HEK293 (cell line): ENCODE measurements at regions not wholly inside any gene's neighbourhood (a gene's known extent, or its start where the extent isn't known, plus 50 kb on each side); places are given as distances from the start of the nearest gene placed in this dataset.
A peak's percentile ranks its signal among the peaks of the same experiment; 100 is the strongest.

Experiments used
- CTCF ChIA-PET: fragments of 350-600 bp; formaldehyde crosslinking; extraction: SDS; loops from one replicate; lab custom pipeline; 2021; ENCODE audit warnings: antibody characterized with exemption; lab: Yijun Ruan, JAX
- POLR2A ChIA-PET: fragments of 300-600 bp; formaldehyde crosslinking; extraction: SDS; loops from one replicate; lab custom pipeline; 2020; ENCODE audit warnings: antibody characterized with exemption, inconsistent platforms; lab: Yijun Ruan, JAX
- H3K27ac ChIP-seq: fragments of 200-500 bp; sonication (Bioruptor generic); 2 replicates; pipeline ENCODE4 v1.5.1; 2014; ENCODE audit warnings: low read depth, low read length, control low read depth, inconsistent platforms; ENCODE audit errors: extremely low read depth
- H3K36me3 ChIP-seq, 2 experiments: fragments of 200-500 bp in 1 of 2; sonication (Bioruptor generic) in 1 of 2; 1 replicate in 1 of 2; 2 replicates in 1 of 2; pipeline ENCODE4 v1.5.1; 2014 to 2017; ENCODE audit warnings: inconsistent platforms in 2 of 2, low read length in 2 of 2; ENCODE audit not compliant: control insufficient read depth in 2 of 2, insufficient read depth in 1 of 2
- H3K4me1 ChIP-seq: fragments of 200-500 bp; sonication (Bioruptor generic); 2 replicates; pipeline ENCODE4 v1.5.1; 2014; ENCODE audit warnings: mild to moderate bottlenecking, low read length, inconsistent platforms; ENCODE audit not compliant: control insufficient read depth, insufficient read depth
- H3K4me3 ChIP-seq: 2 replicates; pipeline ENCODE4 v1.5.1; 2011; ENCODE audit warnings: low read depth, mild to moderate bottlenecking, control low read depth, low read length, moderate library complexity
- H3K9me3 ChIP-seq: fragments of 200-500 bp; sonication (Bioruptor generic); 2 replicates; pipeline ENCODE4 v1.5.1; 2014; ENCODE audit warnings: low read depth, low read length, inconsistent platforms; ENCODE audit not compliant: control insufficient read depth, insufficient read depth
- FEZF1 ChIP-seq: fragments of 450-650 bp; formaldehyde crosslinking; IDR thresholded peaks from 2 replicates; pipeline ENCODE4 v1.5.1; 2016; ENCODE audit warnings: missing biosample characterization, missing genetic modification characterization
- GFI1B ChIP-seq: fragments of 450-650 bp; formaldehyde crosslinking; IDR thresholded peaks from 2 replicates; pipeline ENCODE4 v1.5.1; 2016; ENCODE audit warnings: missing biosample characterization, missing genetic modification characterization
- HIC1 ChIP-seq: fragments of 450-650 bp; formaldehyde crosslinking; IDR thresholded peaks from 2 replicates; pipeline ENCODE4 v1.5.1; 2016; ENCODE audit warnings: missing biosample characterization, missing genetic modification characterization
- HOXC10 ChIP-seq: sonication (generic); formaldehyde crosslinking; IDR thresholded peaks from 2 replicates; pipeline ENCODE4 v1.8.1; 2023; ENCODE audit warnings: mild to moderate bottlenecking, missing genetic modification reagents
- HOXD13 ChIP-seq: sonication (generic); formaldehyde crosslinking; IDR thresholded peaks from 2 replicates; pipeline ENCODE4 v1.8.0; 2022; ENCODE audit warnings: missing genetic modification reagents, borderline replicate concordance
- KLF10 ChIP-seq: fragments of 450-650 bp; IDR thresholded peaks from 2 replicates; pipeline ENCODE4 v1.5.1; 2018; ENCODE audit warnings: missing biosample characterization, mild to moderate bottlenecking, missing genetic modification characterization
- KLF16 ChIP-seq: fragments of 450-650 bp; formaldehyde crosslinking; IDR thresholded peaks from 2 replicates; pipeline ENCODE4 v1.5.1; 2017; ENCODE audit warnings: missing biosample characterization, missing genetic modification characterization
- PRDM6 ChIP-seq: fragments of 450-650 bp; formaldehyde crosslinking; IDR thresholded peaks from 2 replicates; pipeline ENCODE4 v1.5.1; 2017; ENCODE audit warnings: missing biosample characterization, missing genetic modification characterization
- SCRT2 ChIP-seq: fragments of 450-650 bp; formaldehyde crosslinking; IDR thresholded peaks from 2 replicates; pipeline ENCODE4 v1.5.1; 2016; ENCODE audit warnings: missing biosample characterization, missing genetic modification characterization
- SETDB1 ChIP-seq: IDR thresholded peaks from one replicate; pipeline ENCODE4 v1.6.1; 2017; ENCODE audit warnings: mild to moderate bottlenecking, low read length, moderate library complexity, mixed read lengths; ENCODE audit not compliant: insufficient read length
- SP7 ChIP-seq: fragments of 450-650 bp; formaldehyde crosslinking; IDR thresholded peaks from 2 replicates; pipeline ENCODE4 v1.5.1; 2016; ENCODE audit warnings: missing biosample characterization, missing genetic modification characterization
- ZBTB10 ChIP-seq: fragments of 450-650 bp; formaldehyde crosslinking; IDR thresholded peaks from 2 replicates; pipeline ENCODE4 v1.5.1; 2016; ENCODE audit warnings: missing biosample characterization, missing genetic modification characterization
- ZBTB11 ChIP-seq: fragments of 450-650 bp; formaldehyde crosslinking; conservative IDR thresholded peaks from 2 replicates; pipeline ENCODE4 v1.5.1; 2016; ENCODE audit warnings: low read depth, missing biosample characterization, missing genetic modification characterization
- ZNF146 ChIP-seq: fragments of 450-650 bp; formaldehyde crosslinking; IDR thresholded peaks from 2 replicates; pipeline ENCODE4 v1.5.1; 2016; ENCODE audit warnings: missing biosample characterization, missing genetic modification characterization
- ZNF24 ChIP-seq: fragments of 450-650 bp; formaldehyde crosslinking; IDR thresholded peaks from 2 replicates; pipeline ENCODE4 v1.5.1; 2016; ENCODE audit warnings: missing biosample characterization, missing genetic modification characterization
- ZNF366 ChIP-seq: fragments of 450-650 bp; formaldehyde crosslinking; conservative IDR thresholded peaks from 2 replicates; pipeline ENCODE4 v1.5.1; 2016; ENCODE audit warnings: missing biosample characterization, missing genetic modification characterization
- ZNF514 ChIP-seq: fragments of 450-650 bp; formaldehyde crosslinking; IDR thresholded peaks from 2 replicates; pipeline ENCODE4 v1.5.1; 2016; ENCODE audit warnings: missing biosample characterization, missing genetic modification characterization
- ZNF639 ChIP-seq: fragments of 450-650 bp; formaldehyde crosslinking; IDR thresholded peaks from 2 replicates; pipeline ENCODE4 v1.5.1; 2016; ENCODE audit warnings: missing biosample characterization, missing genetic modification characterization
- ZNF645 ChIP-seq: fragments of 450-650 bp; formaldehyde crosslinking; IDR thresholded peaks from 2 replicates; pipeline ENCODE4; 2016; ENCODE audit warnings: missing biosample characterization, missing genetic modification characterization
- ZNF843 ChIP-seq: fragments of 450-650 bp; formaldehyde crosslinking; IDR thresholded peaks from 2 replicates; pipeline ENCODE4 v1.5.1; 2016; ENCODE audit warnings: missing biosample characterization, missing genetic modification characterization

GRCh38 chr5:143751342-143751741, 60.6 kb upstream of the HMHB1 start (continued):
- TF ChIP-seq ZBTB10 (no peak), SP7 (tag by site-specific recombination) (no peak), ZNF645 (tag by site-specific recombination) (no peak), ZBTB11 (tag by site-specific recombination) (no peak)
- TF ChIP-seq, all 188 proteins: peak for 0

GRCh38 chr5:143749581-143750205, 62.3 kb upstream of the HMHB1 start:
- Histone ChIP-seq H3K27ac (no peak overlapping the region), H3K9me3 (no peaks in the 10 kb centered on the region), H3K4me1 (no peaks in the 10 kb centered on the region), H3K36me3 (no peaks in the 10 kb centered on the region), H3K4me3 (no peak overlapping the region)
- POLR2A ChIA-PET, result no interaction called here
- CTCF ChIA-PET, result no interaction called here
- TF ChIP-seq ZNF843 (0 out of 2 replicates have a peak, but pooled peaks have one; percentile 35), PRDM6 (tag by site-specific recombination) (peak; percentile 66), ZNF24 (no peak), ZNF146 (tag by site-specific recombination) (no peak), GFI1B (no peak), SCRT2 (no peak), ZNF366 (tag by site-specific recombination) (0 out of 2 replicates have a peak, but pooled peaks have one; percentile 22), ZNF514 (no peak), FEZF1 (0 out of 2 replicates have a peak, but pooled peaks have one; percentile 16), HOXD13 (CRISPR knock-in tag) (peak; percentile 76; the same call in 1 of the 2 replicates)

GRCh38 chr5:143748516-143748915, 63.4 kb upstream of the HMHB1 start:
- Histone ChIP-seq H3K27ac (no peak overlapping the region), H3K4me1 (no peaks in the 10 kb centered on the region), H3K36me3 (no peaks in the 10 kb centered on the region), H3K9me3 (no peaks in the 10 kb centered on the region), H3K4me3 (no peak overlapping the region)
- ChIA-PET POLR2A (no interaction called here), CTCF (interaction anchor here (0.6 kb wide), 2 partner anchors 22 to 1111 kb away, joined by 3 read pairs; no protein-coding TSS in a partner anchor)
- TF ChIP-seq HOXC10 (CRISPR knock-in tag), result no peak
- TF ChIP-seq HIC1 (tag by site-specific recombination), result no peak
- no peak for TF ChIP-seq SETDB1
- TF ChIP-seq KLF10, result no peak
- no peak for TF ChIP-seq ZNF639 (tag by site-specific recombination)
- TF ChIP-seq KLF16, result no peak
